GM19023 (cell line): ENCODE measurements at regions not wholly inside any gene's neighbourhood (a gene's known extent, or its start where the extent isn't known, plus 50 kb on each side); places are given as distances from the start of the nearest gene placed in this dataset.
"Not testable (repeated sequence)": the region's sequence is repeated elsewhere in the genome, so short reads cannot be mapped to it uniquely, and the experiment has no call there.

Source experiments
- ATAC-seq: cut with Tn5 transposase; IDR thresholded peaks from one replicate; pipeline ENCODE4 v1.9.1; 2021; ENCODE audit warnings: mild to moderate bottlenecking, moderate library complexity; ENCODE audit not compliant: unreplicated experiment

GRCh38 chr6:130603391-130603790 is 223.8 kb upstream of the SMLR1 start:
- ATAC-seq, result no peak

- ATAC-seq, result no peak
Observed at GRCh38 chr6:130604841-130605399, 222.3 kb upstream of the SMLR1 start.

GRCh38 chr6:130610303-130610702 is 216.9 kb upstream of the SMLR1 start:
- ATAC-seq, result no peak

GRCh38 chr6:130611366-130611765 is 215.8 kb upstream of the SMLR1 start:
- no peak for ATAC-seq

- ATAC-seq, result no peak
Observed at GRCh38 chr6:130613176-130613575, 214.0 kb upstream of the SMLR1 start.

GRCh38 chr6:130615816-130616215 is 211.4 kb upstream of the SMLR1 start:
- no peak for ATAC-seq

GRCh38 chr6:130617658-130618057 is 209.5 kb upstream of the SMLR1 start:
- ATAC-seq, result no peak

- ATAC-seq, result not testable (repeated sequence)
Observed at GRCh38 chr6:130618806-130619205, 208.4 kb upstream of the SMLR1 start.

- no peak for ATAC-seq
Observed at GRCh38 chr6:130620338-130620781, 206.8 kb upstream of the SMLR1 start.

GRCh38 chr6:130622142-130622541 is 205.1 kb upstream of the SMLR1 start:
- ATAC-seq, result no peak

- no peak for ATAC-seq
Observed at GRCh38 chr6:130624046-130624445, 203.2 kb upstream of the SMLR1 start.

- ATAC-seq, result peak; percentile 90
Observed at GRCh38 chr6:130625825-130626527, 201.2 kb upstream of the SMLR1 start.

GRCh38 chr6:130628862-130629261 is 198.3 kb upstream of the SMLR1 start:
- ATAC-seq, result no peak

GRCh38 chr6:130629640-130630039 is 197.6 kb upstream of the SMLR1 start:
- no peak for ATAC-seq

GRCh38 chr6:130632277-130632676 is 194.9 kb upstream of the SMLR1 start:
- no peak for ATAC-seq

- ATAC-seq, result no peak
Observed at GRCh38 chr6:130632897-130633296, 194.3 kb upstream of the SMLR1 start.

- ATAC-seq, result no peak
Observed at GRCh38 chr6:130643361-130643760, 183.8 kb upstream of the SMLR1 start.

GRCh38 chr6:130644175-130644574 is 183.0 kb upstream of the SMLR1 start:
- ATAC-seq, result no peak

GRCh38 chr6:130644769-130645168 is 182.4 kb upstream of the SMLR1 start:
- not testable (repeated sequence) for ATAC-seq

- no peak for ATAC-seq
Observed at GRCh38 chr6:130647246-130647645, 180.0 kb upstream of the SMLR1 start.

GRCh38 chr6:130655586-130655985 is 171.6 kb upstream of the SMLR1 start:
- no peak for ATAC-seq

- ATAC-seq, result no peak
Observed at GRCh38 chr6:130661077-130661476, 166.1 kb upstream of the SMLR1 start.

- ATAC-seq, result no peak
Observed at GRCh38 chr6:130666786-130667185, 160.4 kb upstream of the SMLR1 start.
